CD4-positive, alpha-beta T cell treated with Interleukin-17A for 4 hours (primary cell): ENCODE measurements at regions not wholly inside any gene's neighbourhood (a gene's known extent, or its start where the extent isn't known, plus 50 kb on each side); places are given as distances from the start of the nearest gene placed in this dataset.
"Not testable (repeated sequence)": the region's sequence is repeated elsewhere in the genome, so short reads cannot be mapped to it uniquely, and the experiment has no call there.

ENCODE experiments used
- DNase-seq: peaks from one replicate; pipeline ENCODE4 v3.0.0-alpha.2; 2020; ENCODE audit warnings: mixed read lengths

GRCh38 chr11:79499929-79500328 is 59.1 kb upstream of the TENM4 start:
- not testable (repeated sequence) for DNase-seq

- DNase-seq: no peak
These were observed 57.8 kb upstream of the TENM4 start for GRCh38 chr11:79498667-79499066.

- peak; percentile 22 for DNase-seq
These were observed 52.8 kb upstream of the TENM4 start for GRCh38 chr11:79493555-79494171.

- DNase-seq: no peak
These were observed 51.2 kb upstream of the TENM4 start for GRCh38 chr11:79492008-79492407.
